CD4-positive, alpha-beta T cell treated with Interleukin-4 for 1 hour (primary cell): ENCODE measurements at regions not wholly inside any gene's neighbourhood (a gene's known extent, or its start where the extent isn't known, plus 50 kb on each side); places are given as distances from the start of the nearest gene placed in this dataset.

Experiments
- DNase-seq, 2 donors: peaks; one replicate each; pipeline ENCODE4 v3.0.0-alpha.2; 2020 to 2022

DNA sequence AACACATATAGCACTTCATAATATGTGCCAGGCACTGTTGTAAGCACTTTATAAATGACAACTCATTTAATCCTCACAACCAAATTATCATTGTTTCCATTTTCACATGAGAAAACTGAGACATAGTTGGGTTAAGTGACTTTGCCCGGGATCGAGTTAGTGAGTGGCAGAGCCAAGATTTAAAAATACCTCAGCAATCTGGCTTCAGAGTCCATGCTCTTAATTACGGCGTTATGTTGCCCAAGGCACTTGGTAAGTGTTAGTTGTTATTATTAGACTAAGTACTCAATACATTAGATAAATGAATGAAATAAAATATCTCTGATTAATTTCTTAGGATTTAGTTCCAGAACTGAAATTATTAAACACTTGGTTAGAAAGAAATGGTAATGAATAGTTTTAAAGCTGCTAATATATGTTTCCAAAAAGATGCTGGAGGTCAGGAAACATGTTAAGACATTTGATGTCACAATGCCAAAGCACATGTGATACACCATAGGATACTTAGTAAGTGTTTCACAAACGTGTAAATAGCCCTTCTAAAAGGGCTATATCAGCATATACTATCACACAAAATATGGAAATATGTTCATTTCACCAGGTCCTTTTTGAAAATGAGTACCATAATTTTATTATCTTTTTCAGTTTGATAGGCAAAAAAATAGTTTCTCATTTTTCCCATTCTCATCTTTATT is 301.9 kb downstream of the GPAT3 start:
- no peak for DNase-seq

DNA sequence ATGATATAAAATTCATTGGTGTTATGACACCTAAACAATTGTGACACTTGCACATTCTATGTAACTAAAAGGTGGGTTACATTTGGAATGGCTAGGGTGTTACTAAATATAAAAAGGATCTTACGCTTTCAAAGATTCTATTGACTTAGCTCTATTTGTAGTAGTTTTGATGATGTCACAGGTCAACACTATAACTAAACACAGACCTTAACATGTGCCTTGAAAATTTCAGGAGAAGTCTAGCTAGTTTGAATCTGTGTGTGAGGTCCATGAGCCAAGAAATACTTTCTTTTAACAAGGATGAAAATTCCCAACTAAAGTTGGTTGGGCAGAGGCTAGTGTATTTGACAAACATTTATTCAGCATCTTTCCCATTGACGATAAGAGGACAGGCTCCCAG is 298.0 kb downstream of the GPAT3 start:
- no peak for DNase-seq

DNA sequence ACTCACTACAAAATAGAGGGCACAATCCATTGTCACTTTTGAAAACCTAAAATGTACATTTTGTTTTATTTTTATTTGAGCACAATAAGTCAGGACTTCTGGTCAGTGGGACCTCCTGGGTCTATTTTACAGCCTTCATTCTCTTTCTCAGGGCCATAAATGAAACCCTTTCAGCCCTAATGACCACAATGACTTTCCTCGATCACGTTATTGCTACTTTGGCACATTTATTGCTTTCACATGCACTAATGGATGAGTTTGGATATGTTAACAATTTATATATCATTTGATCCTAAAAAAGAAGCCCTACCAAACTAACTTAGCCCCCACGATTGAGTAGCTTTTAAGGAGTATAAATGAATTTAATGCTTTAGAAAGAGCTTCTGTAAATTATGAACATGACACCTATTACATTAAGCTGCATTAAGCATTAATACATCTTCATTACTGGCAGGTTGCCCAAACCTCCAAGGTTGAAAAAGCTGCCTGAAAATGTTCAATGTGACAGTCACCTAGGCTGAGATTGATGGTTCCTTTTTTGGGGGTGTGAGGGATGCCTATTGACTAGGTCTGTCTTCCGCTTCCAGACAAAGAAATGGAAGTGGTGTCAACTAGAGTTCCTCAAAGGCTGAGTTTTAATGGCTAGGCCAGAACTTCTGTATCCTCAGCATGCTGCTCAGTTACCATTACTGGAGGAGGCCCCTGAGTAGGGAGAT is 296.4 kb downstream of the GPAT3 start:
- no peak for DNase-seq

DNA sequence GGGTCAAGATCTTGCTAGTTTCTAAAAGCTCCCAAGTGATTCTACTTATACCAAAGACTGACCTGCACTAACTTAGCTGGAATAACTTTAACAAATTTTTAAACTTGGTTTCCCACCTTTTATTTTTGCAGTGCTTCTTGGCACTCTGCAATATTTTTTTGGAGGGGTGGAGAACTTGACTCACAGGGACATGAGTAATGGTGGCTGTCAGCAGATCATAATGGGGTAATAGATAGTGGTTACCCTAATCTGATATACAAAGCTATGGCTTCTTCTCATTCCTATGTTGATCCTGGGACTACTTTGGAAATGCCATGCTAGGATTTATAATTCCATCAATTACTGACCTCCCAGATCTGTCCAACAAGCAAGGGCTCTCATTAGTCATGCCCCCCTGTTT is 295.7 kb downstream of the GPAT3 start:
- no peak for DNase-seq

DNA sequence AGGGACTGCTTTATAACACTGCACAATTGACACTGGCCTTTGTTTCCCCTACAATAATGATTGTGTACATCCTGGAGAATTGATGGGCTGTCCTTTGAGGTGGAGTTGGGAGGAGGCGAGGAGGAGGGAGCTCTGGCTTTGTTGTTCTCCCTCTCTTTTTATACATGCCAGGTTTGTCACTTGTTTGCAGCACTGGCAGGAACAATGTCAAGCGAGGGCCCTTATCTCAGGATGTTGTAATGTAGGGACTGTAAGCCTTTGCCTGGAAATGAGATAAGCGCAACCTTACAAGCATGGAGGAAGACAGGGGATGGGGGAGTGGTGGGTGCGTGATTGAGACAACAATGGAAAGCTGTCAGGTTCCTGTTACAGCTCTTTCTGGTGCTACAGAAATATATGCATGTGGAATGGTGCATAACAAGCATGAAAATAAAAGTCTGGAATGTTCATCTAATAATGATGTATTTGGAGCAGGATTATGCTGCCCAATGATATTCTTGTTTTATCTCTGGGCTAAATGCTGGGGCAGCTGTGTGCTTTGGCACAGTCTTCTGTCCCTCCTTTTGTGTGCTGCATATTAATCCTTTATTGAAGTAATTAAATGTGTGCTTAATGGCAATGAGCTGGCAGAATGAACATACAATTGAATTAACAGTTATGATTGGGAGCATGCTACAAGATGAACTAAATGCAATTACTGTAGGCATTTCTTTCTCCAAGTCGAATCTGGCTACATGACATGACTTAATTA is 294.4 kb downstream of the GPAT3 start:
- DNase-seq = no peak

DNA sequence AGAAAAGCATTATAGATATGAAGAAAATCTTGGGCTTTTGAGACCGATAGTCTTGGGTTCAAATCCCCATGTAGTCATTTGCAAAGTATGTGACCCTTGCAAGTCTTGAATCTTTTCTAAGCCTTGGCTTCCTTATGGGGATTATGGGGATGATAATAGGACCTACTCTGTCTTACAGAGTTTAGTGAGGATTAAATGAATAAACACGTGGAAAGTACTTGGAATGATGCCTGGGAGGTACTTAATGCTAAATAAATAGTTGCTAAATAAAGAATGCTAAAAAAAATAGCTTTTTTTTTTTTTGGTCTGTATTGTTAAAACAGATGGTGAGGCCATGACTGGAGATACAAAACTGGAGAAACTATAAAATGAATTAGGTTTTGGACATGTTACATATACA is 292.7 kb downstream of the GPAT3 start:
- DNase-seq = no peak

DNA sequence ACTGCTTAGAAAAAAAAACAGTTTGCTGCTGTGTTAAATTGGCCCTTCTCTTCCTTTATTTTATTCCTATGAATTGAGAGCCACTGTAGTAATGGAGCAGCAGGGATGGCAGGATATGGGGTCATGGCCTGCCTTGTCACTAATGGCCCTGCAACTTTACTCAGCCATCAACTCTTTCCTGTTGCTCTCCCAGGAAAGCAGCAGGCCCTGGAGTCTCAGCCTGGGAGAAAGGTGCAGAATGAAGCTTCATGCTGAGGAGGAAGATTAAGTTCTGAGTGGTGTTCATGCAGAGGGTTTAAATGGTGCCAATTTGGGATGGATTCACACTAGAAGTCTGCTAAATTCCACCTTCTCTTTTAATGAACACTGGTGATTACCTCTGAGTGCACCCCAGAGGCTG is 285.6 kb downstream of the GPAT3 start:
- no peak for DNase-seq

DNA sequence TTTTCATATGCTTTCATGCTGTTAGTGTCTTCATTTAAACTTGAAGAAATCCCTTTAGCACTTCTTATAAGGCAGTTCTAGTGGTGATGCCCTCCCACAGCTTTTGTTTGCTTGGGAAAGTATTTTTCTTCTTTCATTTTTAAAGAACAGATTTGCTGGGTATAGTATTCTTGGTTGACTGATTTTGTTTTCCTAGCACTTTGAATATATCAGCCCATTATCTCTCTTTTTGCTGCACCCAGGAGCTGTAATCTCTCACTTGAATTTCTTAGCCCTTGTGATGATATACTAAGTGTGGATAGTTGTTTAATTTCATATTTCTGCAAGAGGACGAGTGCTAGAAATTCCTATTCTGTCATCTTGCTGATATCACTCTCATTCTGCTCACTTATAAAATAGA is 283.7 kb downstream of the GPAT3 start:
- DNase-seq = no peak

DNA sequence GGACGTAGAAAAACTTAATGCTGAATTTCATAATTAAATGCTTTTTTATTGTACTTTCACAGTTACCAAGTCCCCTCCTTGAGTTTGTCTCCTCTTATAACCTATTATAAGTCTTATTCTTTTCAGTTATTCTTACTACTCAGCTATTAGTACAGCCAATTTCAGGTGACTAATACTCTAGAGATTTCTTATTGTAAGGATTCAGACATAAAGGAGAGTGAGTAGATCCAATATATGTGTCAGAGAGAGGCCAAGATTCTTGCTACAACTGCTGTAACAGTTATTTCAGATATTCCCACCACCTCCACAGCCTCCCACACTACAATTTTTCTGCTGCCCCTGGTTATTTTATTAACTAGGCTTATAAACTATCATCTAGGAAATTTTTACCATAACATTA is 274.5 kb downstream of the GPAT3 start:
- DNase-seq = no peak

DNA sequence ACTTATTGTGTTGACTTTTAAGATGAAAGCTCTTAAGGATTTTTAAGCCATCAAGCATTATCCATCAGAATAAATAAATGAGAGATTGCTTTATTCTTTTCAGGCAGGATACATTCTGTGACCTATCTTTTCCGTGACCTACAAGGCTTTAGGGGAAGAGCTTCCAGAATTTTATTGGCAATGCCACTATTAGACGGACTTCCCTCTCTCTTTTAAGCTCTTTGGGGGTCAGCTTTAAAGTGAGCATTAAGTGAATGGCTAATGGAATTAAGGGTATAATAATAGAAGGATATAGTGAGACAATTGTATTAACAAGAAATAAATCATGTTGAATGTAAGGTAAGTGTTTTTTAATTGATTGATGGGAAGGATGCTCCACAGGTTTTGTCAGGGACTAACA is 273.7 kb downstream of the GPAT3 start:
- no peak for DNase-seq

DNA sequence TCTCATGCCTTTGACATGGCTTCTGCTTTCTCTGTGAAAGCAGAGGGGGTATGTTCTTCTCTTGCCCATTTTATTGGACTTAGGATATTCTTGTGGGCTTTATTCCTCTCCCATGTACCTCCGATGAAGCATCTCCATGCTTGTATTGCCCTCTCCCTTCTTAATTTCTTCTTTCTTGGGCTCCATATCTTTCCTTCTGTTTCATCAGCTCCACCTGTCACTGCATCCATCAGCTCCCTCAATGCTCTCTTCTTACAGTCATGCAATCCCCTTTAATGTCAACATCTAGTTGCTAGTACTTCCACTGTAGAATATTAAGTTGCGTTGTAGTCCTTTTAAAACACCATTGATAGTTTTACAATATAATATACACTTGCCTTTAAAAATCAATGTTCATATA is 257.6 kb downstream of the GPAT3 start:
- no peak for DNase-seq

DNA sequence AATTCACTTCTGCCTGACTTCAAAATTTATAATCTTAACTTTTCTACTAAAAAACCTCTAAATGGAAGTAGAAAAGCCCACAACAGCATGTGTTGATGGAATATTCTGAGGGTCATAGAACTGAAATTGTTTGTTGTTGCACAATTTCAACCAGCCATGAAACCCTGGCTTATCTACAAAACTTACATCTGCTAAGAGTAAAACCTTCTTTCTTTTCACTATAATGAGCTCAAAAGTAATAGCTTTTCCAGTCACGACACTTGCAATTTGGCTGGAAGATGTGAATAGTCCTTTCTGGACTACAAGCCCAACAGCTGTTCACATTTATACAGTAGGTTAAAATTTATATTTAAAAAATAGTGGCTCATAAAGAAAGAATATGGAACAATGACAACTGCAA is 250.0 kb downstream of the GPAT3 start:
- DNase-seq = no peak

DNA sequence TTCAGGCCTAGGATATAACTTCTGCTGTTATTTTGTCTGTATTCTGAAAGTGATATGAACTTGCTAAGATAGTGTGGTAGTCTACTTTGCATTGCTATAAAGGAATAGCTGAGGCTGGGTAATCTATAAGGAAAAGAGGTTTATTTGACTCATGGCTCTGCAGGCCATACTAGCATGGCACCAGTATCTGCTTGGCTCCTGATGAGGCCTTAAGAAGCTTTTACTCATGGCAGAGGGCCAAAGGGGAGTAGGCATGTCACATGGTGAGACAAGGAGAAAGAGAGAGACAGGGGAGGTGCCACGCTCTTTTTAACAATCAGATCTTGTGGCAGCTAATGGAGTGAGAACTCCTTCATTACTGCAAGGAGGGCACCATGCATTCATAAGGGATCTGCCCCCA is 247.3 kb downstream of the GPAT3 start:
- no peak for DNase-seq

DNA sequence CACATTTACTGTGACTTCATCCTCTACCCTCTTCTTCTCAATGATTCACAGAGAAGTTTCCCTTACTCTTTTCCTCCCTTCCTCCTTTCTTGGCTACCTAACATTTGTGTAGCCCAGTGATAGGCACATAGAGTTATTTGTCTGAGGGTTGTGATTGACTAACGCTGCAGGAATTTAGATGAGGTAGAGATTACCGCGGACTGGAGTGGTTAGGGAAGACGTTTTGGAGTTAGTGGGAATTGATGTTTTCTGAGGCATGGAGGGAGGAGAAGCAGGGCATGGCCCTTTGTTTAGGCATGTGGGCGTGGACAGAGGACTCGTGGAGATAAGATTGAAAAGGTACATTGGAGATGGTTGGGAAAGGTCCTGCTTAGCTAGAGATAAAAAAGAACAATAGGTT is 246.7 kb downstream of the GPAT3 start:
- DNase-seq = no peak

DNA sequence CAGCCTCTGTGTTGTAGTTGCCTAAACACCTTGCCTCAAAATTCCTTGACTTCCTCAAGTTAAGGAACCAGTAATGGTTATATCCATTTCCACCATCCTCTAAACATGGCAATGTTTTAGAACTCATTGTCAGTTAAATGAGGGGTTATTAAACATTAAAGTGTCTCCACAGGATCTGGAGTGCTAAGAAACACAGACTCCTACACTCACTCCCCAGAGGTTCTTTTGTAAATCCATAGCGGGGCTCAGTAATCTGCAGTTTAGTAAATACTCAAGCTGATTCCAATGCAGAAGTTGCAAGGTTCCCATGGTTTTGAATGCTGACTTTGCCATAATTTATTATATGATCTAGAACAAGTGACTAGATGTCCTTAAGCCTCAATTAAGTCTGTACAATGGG is 245.5 kb downstream of the GPAT3 start:
- no peak for DNase-seq

DNA sequence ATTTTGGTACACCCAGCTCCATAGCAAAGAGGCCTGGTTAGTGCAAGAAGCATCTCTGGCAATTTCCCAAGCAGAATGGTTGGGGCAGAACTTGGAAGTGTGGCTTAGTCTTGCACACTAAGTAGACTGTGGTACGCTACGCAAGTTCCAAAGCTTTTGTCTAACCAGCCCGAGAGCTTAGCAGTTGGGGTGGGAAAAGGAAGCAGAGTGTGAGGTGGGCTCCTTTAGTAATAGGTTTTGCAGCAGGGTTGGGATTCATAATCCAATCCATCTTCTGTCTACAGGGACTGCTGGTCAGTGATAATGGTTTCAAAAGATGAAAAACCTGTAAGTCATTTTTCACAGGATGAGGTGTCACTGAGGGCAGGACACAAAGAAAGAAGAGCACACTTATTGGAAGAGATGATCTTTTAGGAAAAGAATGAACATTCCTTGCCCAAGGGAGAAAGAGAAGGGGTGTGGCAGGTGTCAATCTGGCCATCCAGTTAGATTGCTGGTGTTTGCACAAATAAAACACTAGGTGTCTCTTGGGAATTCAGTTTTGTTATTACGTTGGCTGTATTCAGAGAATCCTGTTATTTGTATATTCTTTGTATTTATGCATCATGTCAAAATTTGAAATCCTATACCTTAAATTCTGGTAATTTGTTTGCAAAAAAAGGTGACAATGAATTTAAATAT is 244.3 kb downstream of the GPAT3 start:
- DNase-seq = no peak

DNA sequence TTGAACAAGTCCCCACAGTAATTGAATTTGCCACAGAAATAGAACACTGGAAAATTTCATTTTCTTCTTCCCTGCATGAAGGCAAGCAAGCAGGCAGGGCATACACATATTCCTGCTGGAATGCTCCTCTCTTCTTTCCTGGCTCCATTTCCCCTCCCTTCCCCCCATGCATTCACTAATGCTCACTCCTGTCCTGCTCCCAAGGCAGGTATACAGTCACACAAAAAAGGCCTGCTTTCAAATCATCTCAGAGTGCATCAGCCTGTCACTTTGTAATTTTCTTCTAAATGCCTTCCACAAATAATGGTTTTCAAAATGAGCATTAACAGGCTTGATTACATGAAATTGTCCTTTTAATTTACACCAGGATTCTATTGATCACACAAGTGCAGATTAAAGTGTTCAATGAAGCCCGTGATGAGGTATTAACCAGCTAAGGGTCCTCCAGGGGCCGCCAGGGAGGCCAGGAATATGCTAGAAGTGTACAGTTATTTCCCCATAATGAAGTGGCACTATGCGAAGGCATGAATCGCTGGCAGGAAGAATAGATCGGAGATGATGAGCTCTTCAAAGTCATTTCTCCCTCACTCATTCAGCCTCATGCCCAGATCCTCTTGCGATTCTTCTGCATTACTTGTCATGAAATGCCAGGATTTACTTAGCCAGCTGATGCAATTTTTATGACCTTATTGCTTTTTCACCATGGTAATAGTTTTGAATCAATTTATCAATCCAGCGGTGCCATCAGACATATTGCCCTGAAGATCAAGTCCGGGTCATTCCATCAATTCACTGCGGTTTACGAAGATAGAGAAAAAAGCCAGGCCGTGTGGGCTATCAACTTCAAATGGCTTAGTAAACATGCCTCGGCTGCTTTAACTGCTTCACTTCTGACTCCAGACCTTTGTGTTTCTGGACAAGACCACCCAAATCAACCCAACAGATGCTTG is 243.5 kb downstream of the GPAT3 start:
- DNase-seq = no peak

DNA sequence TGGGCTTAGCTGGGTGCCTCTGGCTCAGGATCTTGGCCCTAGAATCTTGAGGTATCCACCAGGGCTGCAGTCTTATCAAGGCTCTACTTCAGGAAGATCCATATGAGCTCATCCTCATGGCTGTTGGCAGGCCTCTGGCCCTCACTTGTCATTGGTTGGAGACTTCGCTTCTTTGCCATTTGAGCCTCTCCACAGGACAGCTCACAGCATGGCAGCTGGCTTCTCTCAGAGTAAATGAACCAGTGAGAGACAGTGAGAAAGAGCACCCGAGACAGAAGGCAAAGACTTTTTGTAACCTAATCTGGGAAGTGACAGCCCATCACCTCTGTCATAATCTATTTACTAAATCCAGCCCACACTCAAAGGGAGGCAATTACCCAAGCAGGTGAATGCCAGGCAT is 236.8 kb downstream of the GPAT3 start:
- no peak for DNase-seq

DNA sequence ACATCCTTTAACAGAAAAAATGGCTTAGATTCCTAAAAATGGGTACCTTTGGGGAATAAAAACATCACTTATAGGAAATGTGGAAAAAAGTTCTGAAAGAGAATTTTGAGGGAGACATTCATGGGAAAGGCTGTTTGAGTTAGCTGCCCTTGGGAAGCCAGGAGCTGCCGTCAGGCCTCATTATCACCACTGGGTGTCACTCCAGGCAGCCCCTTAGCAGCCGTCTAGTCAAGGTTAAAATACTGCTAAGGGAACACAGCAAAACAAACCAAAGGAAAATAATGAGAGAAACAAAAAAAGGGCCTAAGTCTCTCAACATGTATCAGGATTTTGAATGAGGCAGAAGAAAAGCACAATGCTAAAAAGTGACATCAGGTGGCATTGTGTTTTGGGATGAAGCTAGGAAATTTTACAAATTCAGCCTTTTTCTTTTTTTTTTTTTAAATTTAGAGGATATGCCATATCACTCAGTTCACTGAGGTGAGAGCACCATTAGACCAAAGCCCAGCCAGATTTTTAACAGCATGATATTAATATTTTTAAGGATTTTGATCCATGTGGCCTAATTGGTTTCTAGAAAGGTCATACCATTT is 235.3 kb downstream of the GPAT3 start:
- no peak for DNase-seq

DNA sequence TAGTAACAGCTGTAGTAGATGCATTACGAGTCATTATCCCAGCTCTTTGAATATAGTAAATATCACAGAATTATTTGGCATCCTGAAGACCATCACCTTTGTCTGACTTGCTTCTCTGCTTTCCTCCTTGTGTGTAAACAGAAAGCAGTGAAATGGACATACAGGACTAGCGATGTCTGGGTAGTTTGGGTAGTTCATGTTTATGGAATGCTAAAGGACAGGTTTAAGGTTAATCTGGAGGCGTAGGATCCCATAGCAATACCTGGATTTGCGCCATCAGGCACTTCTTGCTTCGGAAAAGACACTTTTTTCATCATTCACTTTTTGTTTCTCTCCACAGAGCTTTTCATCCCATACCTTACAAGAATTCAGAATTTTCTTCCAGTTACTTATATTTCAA is 232.2 kb downstream of the GPAT3 start:
- no peak for DNase-seq

DNA sequence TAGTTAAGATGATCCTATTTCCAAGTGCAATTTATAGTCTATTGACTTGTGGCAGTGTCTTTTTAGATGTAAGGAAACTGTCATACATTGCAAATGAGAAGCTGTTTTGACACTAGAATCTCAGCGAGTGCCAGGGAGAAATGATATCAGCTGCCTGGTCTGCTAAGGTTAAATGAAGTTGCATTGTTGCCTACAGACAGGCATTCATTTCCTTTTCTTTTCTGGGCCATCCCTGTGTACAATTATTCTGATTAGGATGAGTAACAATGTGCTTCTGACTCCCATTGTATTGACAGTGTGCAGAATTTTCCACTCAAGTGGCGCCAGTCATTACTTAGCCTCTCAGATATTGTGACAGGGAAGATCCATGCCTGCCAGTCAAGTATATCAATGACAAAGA is 231.2 kb downstream of the GPAT3 start:
- no peak for DNase-seq

DNA sequence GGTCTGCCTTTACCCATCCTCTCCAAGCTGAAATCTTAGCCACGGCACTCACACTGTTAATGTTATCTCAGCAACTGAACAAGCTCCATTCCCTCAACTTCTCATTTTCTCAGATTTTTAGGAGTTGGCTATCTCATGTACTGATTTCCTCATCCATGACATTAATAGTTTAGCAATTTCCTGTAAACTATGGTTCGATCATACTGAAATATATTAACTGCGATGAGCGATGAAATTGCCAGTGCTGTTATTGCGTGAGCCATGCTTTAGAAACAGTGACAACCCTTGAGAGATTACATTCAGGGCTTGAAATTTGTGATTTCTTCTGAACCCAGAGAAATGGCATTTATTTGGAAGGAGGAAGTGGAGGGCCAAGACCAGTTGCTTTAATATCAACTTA is 223.7 kb downstream of the GPAT3 start:
- DNase-seq = no peak
